ENCODE measurements at regions not wholly inside any gene's neighbourhood (a gene's known extent, or its start where the extent isn't known, plus 50 kb on each side); places are given as distances from the start of the nearest gene placed in this dataset.

DNA sequence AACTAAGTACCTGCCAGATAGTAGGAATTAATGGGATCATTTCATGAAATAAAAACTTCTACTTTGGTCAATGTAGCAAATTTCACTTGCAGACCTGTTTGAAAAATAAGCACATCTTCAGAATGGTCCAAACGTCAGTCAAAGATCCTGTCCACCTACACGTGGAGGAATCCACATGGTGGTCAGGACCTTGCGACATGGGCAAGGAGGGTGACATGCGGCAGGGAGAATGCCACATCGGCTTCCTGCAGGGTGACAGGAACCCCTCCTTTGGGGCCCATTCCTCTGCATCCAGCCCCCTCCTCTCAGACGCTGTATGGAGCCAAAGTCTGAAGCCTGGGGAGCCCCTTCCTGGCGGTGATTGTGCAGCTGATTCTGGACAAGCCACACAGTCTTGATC, 95.5 kb upstream of the MGMT start:
- no peaks in the 10 kb centered on the region for H3K36me3 ChIP-seq (ENCODE audit: low read depth, low read length)
- no peaks in the 10 kb centered on the region for H3K9me2 ChIP-seq (replicated peaks; ENCODE audit: low read length)
- H3K9me3 ChIP-seq (ENCODE audit: low read length) = no peaks in the 10 kb centered on the region
- H3K4me2 ChIP-seq (ENCODE audit: low read length) = no peak overlapping the region
- no peak overlapping the region for H3K27ac ChIP-seq (ENCODE audit: low read length)
- TF ChIP-seq EZH2 (IDR thresholded peaks at IDR 0.05; ENCODE audit: low read length, unreplicated experiment) (no peak), EZH2phosphoT487 (IDR thresholded peaks at IDR 0.05; ENCODE audit: borderline replicate concordance, low read length) (no peak), CTCF (conservative IDR thresholded peaks at IDR 0.05; ENCODE audit: low read depth, low read length) (no peak)
- no peaks in the 10 kb centered on the region for H3F3A ChIP-seq (ENCODE audit: low read length, unreplicated experiment)
- BruUV-seq (replicated peaks) = no TSS peak
- no peak for ATAC-seq
- ChIA-PET CTCF (no interaction called here), POLR2A (ENCODE audit: unreplicated experiment) (no interaction called here)
- intact Hi-C loops (cut with micrococcal nuclease) = no loop called here
- no peak overlapping the region for H3K4me3 ChIP-seq (ENCODE audit: low read length)
- no peaks in the 10 kb centered on the region for H3K4me1 ChIP-seq (ENCODE audit: insufficient read depth, low read length)
- no peaks in the 10 kb centered on the region for H3K79me2 ChIP-seq (ENCODE audit: low read length)
- no peak overlapping the region for H3K9ac ChIP-seq (ENCODE audit: low read length)
- no peaks in the 10 kb centered on the region for H4K20me1 ChIP-seq (ENCODE audit: low read length)
- no peak overlapping the region for H2AFZ ChIP-seq (ENCODE audit: low read length)
- DNase-seq = no peak
- H3K27me3 ChIP-seq (ENCODE audit: low read length) = peaks cover 56% of the 10 kb centered on the region

- H3K36me3 ChIP-seq (ENCODE audit: low read depth, low read length) = no peaks in the 10 kb centered on the region
- ChIA-PET CTCF (no interaction called here), POLR2A (ENCODE audit: unreplicated experiment) (no interaction called here)
- H3K4me3 ChIP-seq (ENCODE audit: low read length) = no peak overlapping the region
- no peak overlapping the region for H3K9ac ChIP-seq (ENCODE audit: low read length)
- no peaks in the 10 kb centered on the region for H3K9me2 ChIP-seq (replicated peaks; ENCODE audit: low read length)
- no peaks in the 10 kb centered on the region for H3K4me1 ChIP-seq (ENCODE audit: insufficient read depth, low read length)
- no peak overlapping the region for H2AFZ ChIP-seq (ENCODE audit: low read length)
- no peaks in the 10 kb centered on the region for H3K79me2 ChIP-seq (ENCODE audit: low read length)
- no peak for DNase-seq
- H3K9me3 ChIP-seq (ENCODE audit: low read length) = no peaks in the 10 kb centered on the region
- H3F3A ChIP-seq (ENCODE audit: low read length, unreplicated experiment) = no peaks in the 10 kb centered on the region
- no TSS peak for BruUV-seq (replicated peaks)
- no peak for TF ChIP-seq EZH2phosphoT487 (IDR thresholded peaks at IDR 0.05; ENCODE audit: borderline replicate concordance, low read length)
- no peak for TF ChIP-seq CTCF (conservative IDR thresholded peaks at IDR 0.05; ENCODE audit: low read depth, low read length)
- intact Hi-C loops (cut with micrococcal nuclease) = no loop called here
- H3K4me2 ChIP-seq (ENCODE audit: low read length) = no peak overlapping the region
- H3K27ac ChIP-seq (ENCODE audit: low read length) = no peak overlapping the region
- ATAC-seq = no peak
- H4K20me1 ChIP-seq (ENCODE audit: low read length) = no peaks in the 10 kb centered on the region
- peaks cover 51% of the 10 kb centered on the region for H3K27me3 ChIP-seq (ENCODE audit: low read length)
Measured at GRCh38 chr10:129372172-129372571, 94.9 kb upstream of the MGMT start.

- Histone ChIP-seq H3F3A (ENCODE audit: low read length, unreplicated experiment) (no peaks in the 10 kb centered on the region), H3K79me2 (ENCODE audit: low read length) (no peaks in the 10 kb centered on the region), H3K36me3 (ENCODE audit: low read depth, low read length) (no peaks in the 10 kb centered on the region), H2AFZ (ENCODE audit: low read length) (no peak overlapping the region), H3K9me2 (replicated peaks; ENCODE audit: low read length) (no peaks in the 10 kb centered on the region), H3K27ac (ENCODE audit: low read length) (no peak overlapping the region), H3K9ac (ENCODE audit: low read length) (no peak overlapping the region), H3K4me1 (ENCODE audit: insufficient read depth, low read length) (no peaks in the 10 kb centered on the region), H3K9me3 (ENCODE audit: low read length) (no peaks in the 10 kb centered on the region), H3K27me3 (ENCODE audit: low read length) (peaks cover 51% of the 10 kb centered on the region), H4K20me1 (ENCODE audit: low read length) (no peaks in the 10 kb centered on the region), H3K4me2 (ENCODE audit: low read length) (no peak overlapping the region), H3K4me3 (ENCODE audit: low read length) (no peak overlapping the region)
- ChIA-PET CTCF (no interaction called here), POLR2A (ENCODE audit: unreplicated experiment) (no interaction called here)
- ATAC-seq (no peak), DNase-seq (no peak)
- no TSS peak for BruUV-seq (replicated peaks)
- TF ChIP-seq CTCF (conservative IDR thresholded peaks at IDR 0.05; ENCODE audit: low read depth, low read length) = no peak
- no peak for TF ChIP-seq EZH2phosphoT487 (IDR thresholded peaks at IDR 0.05; ENCODE audit: borderline replicate concordance, low read length)
- TF ChIP-seq EZH2 (IDR thresholded peaks at IDR 0.05; ENCODE audit: low read length, unreplicated experiment) = no peak
- intact Hi-C loops (cut with micrococcal nuclease) = no loop called here
Measured at GRCh38 chr10:129373231-129373630, 93.8 kb upstream of the MGMT start.

Measured in PC-3 (cell line).